AG04449 (cell line): ENCODE measurements at regions not wholly inside any gene's neighbourhood (a gene's known extent, or its start where the extent isn't known, plus 50 kb on each side); places are given as distances from the start of the nearest gene placed in this dataset.

Source experiments
- CTCF ChIA-PET: fragments of 350-600 bp; formaldehyde crosslinking; extraction: SDS; loops from one replicate; lab custom pipeline; 2021; ENCODE audit warnings: antibody characterized with exemption; lab: Yijun Ruan, JAX
- POLR2A ChIA-PET: fragments of 400-600, 350-600 bp; formaldehyde crosslinking; extraction: SDS; loops from one replicate; lab custom pipeline; 2020; ENCODE audit warnings: antibody characterized with exemption, inconsistent platforms; lab: Yijun Ruan, JAX
- DNase-seq: peaks from one replicate; pipeline ENCODE4 v3.0.0-alpha.2; 2010; ENCODE audit warnings: low read depth, low spot score
- H3K4me3 ChIP-seq: 2 replicates; pipeline ENCODE4 v1.5.1; 2011; ENCODE audit warnings: low read depth, mild to moderate bottlenecking, control low read depth, low read length
- TF ChIP-seq, protein P1 (sequence below): IDR thresholded peaks from one replicate; pipeline ENCODE4 v1.5.1; 2011; ENCODE audit warnings: mild to moderate bottlenecking, moderate library complexity, low read length, control low read depth, inconsistent platforms; ENCODE audit not compliant: insufficient read depth; ENCODE audit errors: missing control alignments

GRCh38 chr16:10335681-10336080 lies 50.2 kb upstream of the ATF7IP2 start:
- TF ChIP-seq, protein P1, sequence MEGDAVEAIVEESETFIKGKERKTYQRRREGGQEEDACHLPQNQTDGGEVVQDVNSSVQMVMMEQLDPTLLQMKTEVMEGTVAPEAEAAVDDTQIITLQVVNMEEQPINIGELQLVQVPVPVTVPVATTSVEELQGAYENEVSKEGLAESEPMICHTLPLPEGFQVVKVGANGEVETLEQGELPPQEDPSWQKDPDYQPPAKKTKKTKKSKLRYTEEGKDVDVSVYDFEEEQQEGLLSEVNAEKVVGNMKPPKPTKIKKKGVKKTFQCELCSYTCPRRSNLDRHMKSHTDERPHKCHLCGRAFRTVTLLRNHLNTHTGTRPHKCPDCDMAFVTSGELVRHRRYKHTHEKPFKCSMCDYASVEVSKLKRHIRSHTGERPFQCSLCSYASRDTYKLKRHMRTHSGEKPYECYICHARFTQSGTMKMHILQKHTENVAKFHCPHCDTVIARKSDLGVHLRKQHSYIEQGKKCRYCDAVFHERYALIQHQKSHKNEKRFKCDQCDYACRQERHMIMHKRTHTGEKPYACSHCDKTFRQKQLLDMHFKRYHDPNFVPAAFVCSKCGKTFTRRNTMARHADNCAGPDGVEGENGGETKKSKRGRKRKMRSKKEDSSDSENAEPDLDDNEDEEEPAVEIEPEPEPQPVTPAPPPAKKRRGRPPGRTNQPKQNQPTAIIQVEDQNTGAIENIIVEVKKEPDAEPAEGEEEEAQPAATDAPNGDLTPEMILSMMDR = no peak
- no peak for DNase-seq
- ChIA-PET POLR2A (no interaction called here), CTCF (no interaction called here)
- no peak overlapping the region for H3K4me3 ChIP-seq
